GM18873 (cell line): ENCODE measurements at regions not wholly inside any gene's neighbourhood (a gene's known extent, or its start where the extent isn't known, plus 50 kb on each side); places are given as distances from the start of the nearest gene placed in this dataset.

Experiments
- ATAC-seq: cut with Tn5 transposase; IDR thresholded peaks from one replicate; pipeline ENCODE4 v1.9.1; 2021; ENCODE audit warnings: mild to moderate bottlenecking, moderate library complexity, moderate number of reproducible peaks; ENCODE audit not compliant: unreplicated experiment, low FRiP score

DNA sequence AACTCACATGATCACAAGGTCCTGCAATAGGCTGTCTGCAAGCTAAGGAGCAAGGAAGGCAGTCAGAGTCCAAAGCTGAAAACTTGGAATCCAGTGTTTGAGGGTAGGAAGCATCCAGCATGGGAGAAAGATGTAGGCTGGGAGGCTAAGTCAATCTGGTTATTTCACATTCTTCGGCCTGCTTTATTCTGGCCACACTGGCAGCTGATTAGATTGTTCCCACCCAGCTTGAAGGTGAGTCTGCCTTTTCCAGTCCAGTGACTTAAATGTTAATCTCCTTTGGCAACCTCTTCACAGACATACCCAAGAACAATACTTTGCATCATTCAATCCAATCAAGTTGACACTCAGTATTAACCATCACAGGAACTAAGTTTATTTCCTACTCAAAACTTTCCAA, 453.4 kb downstream of the TLE4 start:
- no peak for ATAC-seq

DNA sequence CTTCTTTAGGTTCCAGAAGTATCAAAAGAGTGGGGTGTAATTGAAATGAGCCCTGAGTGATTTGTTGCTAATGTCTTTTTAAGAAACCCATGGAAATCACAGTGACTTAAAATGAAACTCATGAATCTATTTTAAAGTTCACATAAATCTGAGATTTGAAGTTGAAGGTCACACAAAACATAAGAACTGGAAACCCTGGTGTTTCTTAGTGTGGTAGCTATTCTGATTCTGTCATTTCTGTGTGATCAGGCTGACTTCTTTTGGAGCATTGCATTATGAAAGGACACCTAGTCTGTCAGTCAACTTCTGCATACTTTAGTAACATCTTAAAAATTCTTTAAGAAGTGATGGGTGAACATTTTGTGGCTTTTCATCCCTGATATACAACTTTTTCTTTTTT, 448.8 kb downstream of the TLE4 start:
- ATAC-seq: peak; percentile 76

- no peak for ATAC-seq
These were observed 448.3 kb downstream of the TLE4 start for GRCh38 chr9:80020056-80020455.

GRCh38 chr9:80013891-80014290, 442.1 kb downstream of the TLE4 start:
- ATAC-seq: no peak

GRCh38 chr9:80012557-80013330, 441.0 kb downstream of the TLE4 start:
- no peak for ATAC-seq

DNA sequence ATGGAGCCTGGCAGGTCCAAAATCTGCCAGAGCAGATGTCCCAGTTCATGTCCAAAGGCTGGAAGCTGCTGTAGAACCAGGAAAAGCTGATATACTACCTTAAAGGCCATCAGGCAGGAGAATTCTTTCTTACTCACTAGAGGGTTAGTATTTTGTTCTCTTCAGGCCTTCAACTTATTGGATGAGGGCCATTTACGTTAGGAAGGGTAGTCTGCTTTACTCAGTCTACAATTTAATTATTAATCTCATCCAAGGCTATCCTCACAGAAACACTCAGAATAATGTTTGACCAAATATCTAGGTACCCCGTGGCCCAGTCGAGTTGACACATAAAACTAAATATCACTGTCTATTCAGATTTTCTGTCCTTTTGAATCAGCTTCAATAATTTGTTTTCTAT, 437.4 kb downstream of the TLE4 start:
- ATAC-seq: no peak

GRCh38 chr9:80004714-80005113, 432.9 kb downstream of the TLE4 start:
- ATAC-seq: no peak

- ATAC-seq: no peak
These were observed 418.8 kb downstream of the TLE4 start for GRCh38 chr9:79990536-79990935.

- ATAC-seq: no peak
These were observed 417.3 kb downstream of the TLE4 start for GRCh38 chr9:79989079-79989478.

DNA sequence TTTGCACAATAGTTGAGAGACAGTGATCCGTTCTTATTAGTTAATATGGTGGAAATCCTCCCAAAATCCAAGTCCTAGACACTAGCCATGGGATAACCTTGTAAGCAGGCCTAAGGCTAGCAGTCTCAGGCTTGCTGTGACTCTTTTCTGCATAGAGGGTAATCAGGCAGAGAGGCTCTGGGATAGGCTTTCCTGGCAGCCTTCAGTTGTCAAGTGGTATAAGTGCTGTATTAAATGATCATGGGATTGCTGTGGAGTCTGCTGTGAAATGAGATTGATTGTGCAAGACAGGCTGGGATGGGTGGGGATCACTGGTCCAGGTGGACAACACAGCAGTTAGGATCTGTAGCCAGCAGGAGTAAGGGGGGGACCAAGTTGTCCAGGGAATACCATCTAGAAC, 416.4 kb downstream of the TLE4 start:
- no peak for ATAC-seq

- no peak for ATAC-seq
These were observed 414.7 kb downstream of the TLE4 start for GRCh38 chr9:79986437-79986836.

DNA sequence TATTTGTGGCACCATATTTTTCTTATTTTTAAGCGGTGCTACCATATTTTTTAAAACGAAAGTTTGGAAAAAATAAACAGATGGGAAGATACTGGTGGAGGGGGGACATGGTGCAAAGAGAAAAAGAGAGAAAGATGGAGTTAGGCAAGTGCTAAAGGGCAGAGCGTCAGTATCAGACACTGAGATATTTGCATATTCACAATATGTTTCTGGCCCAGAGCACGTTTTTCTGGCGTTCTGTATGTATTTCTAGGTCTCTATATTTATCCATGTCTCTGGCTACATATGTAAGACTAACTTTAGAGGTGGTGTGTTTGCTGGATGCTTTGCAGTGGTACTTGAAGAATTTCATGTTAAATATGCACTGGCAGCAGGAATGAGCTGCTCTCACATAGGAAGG, 414.0 kb downstream of the TLE4 start:
- no peak for ATAC-seq

DNA sequence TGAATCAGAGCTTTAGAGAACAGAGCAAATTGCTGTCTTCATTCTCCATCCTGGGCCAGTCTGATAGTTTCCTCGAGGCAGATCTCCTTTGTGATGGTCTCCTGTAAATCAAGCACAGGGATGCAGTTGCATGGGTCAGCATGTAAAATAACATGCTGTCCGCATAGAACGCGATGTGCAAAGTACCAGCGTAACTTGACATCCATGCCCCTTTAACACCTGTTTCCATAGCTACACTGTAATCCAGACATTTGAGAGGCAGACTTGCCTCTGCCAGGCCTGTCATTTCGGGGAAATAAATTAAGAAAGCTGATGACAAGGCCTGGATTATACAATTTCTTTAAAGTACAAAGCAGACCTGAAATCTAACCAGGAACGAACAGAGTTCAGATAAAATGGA, 413.5 kb downstream of the TLE4 start:
- no peak for ATAC-seq

DNA sequence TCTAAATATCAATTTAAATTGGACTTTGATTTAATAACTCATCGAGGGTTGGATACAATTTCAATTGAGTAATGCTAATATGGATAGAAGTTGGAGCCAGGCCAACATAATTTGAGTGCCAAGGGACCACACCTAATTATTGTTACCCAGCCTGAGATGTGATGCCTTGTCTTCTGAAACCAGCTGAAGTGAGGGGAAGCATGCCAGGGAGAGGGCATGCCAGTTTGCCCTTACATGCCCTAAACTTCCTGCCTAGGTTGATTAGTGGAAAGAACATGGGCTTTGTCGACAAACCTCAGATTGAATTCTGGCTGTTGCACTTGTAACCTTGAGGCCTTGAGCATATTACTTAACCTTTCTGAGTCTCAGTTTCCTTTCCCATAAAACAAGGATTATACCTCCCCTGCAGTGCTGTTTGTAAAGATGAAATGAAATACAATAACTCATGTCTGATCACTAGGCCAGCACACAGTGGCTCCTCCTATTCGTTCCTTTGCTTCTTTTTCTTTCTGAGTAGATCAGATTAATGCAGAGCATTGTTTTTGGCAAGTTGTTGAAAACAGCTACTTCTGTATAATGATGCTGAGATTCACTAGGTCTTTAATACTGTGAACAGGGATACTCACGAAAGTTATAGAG, 412.8 kb downstream of the TLE4 start:
- no peak for ATAC-seq

- no peak for ATAC-seq
These were observed 408.7 kb downstream of the TLE4 start for GRCh38 chr9:79980432-79980831.

- ATAC-seq: no peak
These were observed 405.9 kb downstream of the TLE4 start for GRCh38 chr9:79977510-79978197.

DNA sequence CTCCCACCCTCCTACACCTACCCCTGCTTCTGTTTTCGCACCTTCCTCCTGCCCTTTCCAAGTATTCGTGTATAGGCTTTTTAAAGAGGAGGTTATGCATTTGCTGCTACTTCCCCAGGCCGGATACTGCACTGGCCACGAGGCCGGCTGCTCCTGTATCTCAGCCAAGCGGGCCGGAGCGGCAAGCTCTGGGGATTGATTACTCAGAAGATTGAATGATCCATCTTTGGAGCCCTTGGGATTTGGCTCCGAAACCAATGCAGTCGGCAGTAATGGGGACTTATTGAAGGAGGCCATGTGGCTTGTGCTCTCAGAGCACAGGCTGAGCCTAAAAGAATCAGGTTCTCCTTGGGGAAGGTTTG, 405.3 kb downstream of the TLE4 start:
- no peak for ATAC-seq

- ATAC-seq: no peak
These were observed 404.7 kb downstream of the TLE4 start for GRCh38 chr9:79976257-79977073.

DNA sequence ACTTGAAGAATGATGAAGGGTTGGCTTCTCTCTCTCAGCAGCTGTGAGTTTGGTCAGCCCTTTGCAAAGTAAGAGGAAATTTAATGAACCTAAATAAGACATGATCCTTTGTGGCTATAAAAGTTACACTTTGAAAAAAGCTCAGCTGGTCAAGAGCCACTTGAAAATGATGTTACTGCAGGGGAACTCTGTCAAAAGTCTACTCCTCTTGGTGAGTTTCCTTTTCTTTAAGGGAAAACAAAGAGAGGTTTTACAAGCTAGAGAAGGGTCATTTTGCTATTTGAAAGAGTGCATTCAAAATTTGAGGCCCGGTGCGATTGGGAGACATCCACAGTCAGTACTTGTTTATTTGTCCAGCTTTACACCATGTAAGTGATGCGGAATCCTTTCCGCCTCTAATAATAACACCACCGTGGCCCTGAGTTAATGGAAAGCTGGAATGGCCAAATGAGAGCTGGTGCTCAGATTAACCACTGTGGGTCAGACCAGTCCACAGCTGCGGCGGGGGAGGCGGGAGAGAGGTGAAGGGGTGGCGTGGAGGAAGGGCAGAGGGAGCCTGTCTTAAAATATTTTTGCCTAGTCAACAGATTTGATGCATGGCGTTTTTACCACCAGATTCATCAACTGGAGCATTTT, 404.0 kb downstream of the TLE4 start:
- ATAC-seq: no peak

GRCh38 chr9:79974806-79975422, 403.1 kb downstream of the TLE4 start:
- no peak for ATAC-seq
